ENCODE measurements at regions not wholly inside any gene's neighbourhood (a gene's known extent, or its start where the extent isn't known, plus 50 kb on each side); places are given as distances from the start of the nearest gene placed in this dataset.

- DNase-seq (ENCODE audit: low spot score), result no peak
- TF ChIP-seq CTCF (IDR thresholded peaks at IDR 0.05; ENCODE audit: extremely low read depth, missing control alignments), result no peak
Measured at GRCh38 chr12:113575386-113575785, 103.7 kb upstream of the LHX5 start.

- no peak for DNase-seq (ENCODE audit: low spot score)
- no peak for TF ChIP-seq CTCF (IDR thresholded peaks at IDR 0.05; ENCODE audit: extremely low read depth, missing control alignments)
Measured at GRCh38 chr12:113573148-113573547, 101.5 kb upstream of the LHX5 start.

DNA sequence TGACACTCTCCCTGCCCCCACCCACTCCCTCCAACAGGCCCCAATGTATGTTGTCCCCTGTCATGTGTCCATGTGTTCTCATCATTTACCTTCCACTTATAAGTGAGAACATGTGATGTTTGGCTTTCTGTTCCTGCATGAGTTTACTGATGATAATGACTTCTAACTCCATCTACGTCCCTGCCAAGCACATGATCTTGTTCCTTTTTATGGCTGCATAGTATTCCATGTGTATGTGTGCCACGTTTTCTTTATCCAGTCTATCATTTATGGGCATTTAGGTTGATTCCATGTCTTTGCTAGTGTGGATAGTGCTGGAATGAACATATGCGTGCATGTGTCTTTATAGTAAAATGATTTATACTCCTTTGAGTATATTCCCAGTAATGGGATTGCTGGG lies 100.0 kb upstream of the LHX5 start:
- no peak for DNase-seq (ENCODE audit: low spot score)
- TF ChIP-seq CTCF (IDR thresholded peaks at IDR 0.05; ENCODE audit: extremely low read depth, missing control alignments), result no peak

GRCh38 chr12:113569806-113570205 lies 98.1 kb upstream of the LHX5 start:
- no peak for TF ChIP-seq CTCF (IDR thresholded peaks at IDR 0.05; ENCODE audit: extremely low read depth, missing control alignments)
- DNase-seq (ENCODE audit: low spot score), result no peak

DNA sequence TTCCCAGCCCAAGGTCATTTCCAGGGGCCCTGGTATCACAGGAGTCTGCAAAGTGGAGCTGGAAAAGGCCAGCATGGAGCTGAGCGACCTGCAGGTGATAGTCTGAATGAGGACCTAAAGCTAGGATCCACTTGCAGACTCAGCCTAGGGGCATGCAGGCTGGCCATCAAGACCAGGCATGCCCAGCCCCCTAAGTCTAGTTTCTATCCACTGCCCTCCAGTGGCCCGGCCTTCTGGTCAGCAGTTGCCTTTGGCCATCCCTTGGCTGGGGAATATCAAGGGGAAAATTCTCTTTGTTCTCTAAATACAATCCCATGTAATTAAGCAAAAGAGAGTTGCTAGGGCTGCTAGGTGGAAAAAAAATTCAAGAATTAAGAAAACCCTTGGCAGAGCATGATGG lies 96.3 kb upstream of the LHX5 start:
- TF ChIP-seq CTCF (IDR thresholded peaks at IDR 0.05; ENCODE audit: extremely low read depth, missing control alignments), result no peak
- no peak for DNase-seq (ENCODE audit: low spot score)

DNA sequence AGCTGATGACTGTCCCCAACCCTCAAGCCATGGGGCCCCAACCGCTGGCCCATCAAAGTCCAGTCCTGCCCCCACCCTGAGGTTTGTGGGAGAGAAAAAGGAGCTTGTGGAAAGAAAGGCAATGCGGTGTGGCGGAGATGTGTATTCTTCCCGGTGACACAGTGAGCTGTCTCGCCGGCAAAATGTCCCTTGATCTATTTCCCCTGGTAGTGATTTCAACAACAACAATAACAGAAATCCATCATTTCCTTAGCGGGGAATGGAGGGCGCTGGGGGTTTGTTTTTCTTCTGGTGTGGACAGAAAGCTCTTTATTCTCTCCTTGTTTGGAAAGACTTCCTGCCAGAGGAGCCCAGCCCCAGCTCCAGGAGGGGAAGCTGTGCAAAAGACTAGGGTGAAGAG lies 93.7 kb upstream of the LHX5 start:
- DNase-seq (ENCODE audit: low spot score), result no peak
- no peak for TF ChIP-seq CTCF (IDR thresholded peaks at IDR 0.05; ENCODE audit: extremely low read depth, missing control alignments)

DNA sequence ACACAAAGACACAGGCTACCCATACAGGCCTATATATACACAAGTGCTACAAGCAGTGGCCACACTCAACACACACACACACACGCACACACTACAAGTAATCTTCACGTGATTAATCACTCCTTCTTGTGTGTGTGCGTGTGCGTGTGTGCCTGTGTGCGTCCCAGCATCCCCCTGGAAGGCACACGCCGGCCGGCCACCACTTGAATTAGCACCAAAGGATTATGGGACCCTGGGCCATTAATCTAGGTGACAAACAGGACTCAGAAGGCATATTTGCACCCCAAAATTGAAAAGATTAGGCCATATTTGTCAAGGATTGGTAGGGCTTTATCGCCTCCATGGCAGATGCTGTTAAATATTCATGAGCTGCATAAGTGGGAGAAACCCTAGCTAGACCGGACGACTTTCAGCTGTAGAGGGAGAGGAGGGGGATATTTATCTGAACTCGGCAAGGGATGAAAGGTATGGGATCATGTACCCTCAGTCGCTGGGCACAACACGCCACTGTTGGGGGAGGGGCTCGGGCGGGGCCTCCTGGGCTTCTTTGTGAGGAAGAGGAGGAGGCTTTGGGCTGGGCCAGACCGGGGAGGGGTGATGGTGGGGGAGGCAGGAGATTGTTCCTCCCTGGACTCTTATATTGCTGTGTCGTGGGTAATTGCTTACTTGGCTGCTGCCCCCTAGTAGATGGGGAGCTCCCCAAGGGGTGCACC lies 89.6 kb upstream of the LHX5 start:
- no peak for DNase-seq (ENCODE audit: low spot score)
- TF ChIP-seq CTCF (IDR thresholded peaks at IDR 0.05; ENCODE audit: extremely low read depth, missing control alignments), result no peak

Data from GM20000 (cell line).